ENCODE measurements at regions not wholly inside any gene's neighbourhood (a gene's known extent, or its start where the extent isn't known, plus 50 kb on each side); places are given as distances from the start of the nearest gene placed in this dataset.
A peak's percentile ranks its signal among the peaks of the same experiment; 100 is the strongest.

DNA sequence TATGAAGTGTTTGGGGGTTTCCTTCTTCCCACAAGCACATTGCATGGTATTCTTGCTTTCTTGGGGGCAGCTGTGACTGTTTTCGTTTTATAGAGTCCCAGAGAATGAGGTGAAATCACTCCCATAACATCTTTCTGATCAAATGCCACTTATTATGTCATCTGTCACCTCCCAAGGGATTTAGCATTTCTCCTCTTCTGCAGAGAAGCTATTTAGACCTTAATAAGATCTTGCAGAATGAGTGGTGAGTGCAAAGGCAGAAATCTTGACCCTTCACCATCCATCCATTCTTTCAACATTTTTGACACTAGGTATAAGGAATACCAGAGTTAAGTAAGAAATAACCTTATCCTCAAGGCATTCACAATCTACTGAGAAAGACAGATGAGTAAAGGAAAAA, 318.6 kb upstream of the POU3F1 start:
- Mint-ChIP-seq H3K4me1 (ENCODE audit: unreplicated experiment) (no peaks in the 10 kb centered on the region), H3K27me3 (ENCODE audit: unreplicated experiment) (peaks cover 42% of the 10 kb centered on the region), H3K36me3 (ENCODE audit: unreplicated experiment) (no peaks in the 10 kb centered on the region), H3K9me3 (ENCODE audit: unreplicated experiment) (no peaks in the 10 kb centered on the region), H3K4me3 (ENCODE audit: unreplicated experiment) (no peak overlapping the region), H3K27ac (ENCODE audit: unreplicated experiment) (no peak overlapping the region)
- TF ChIP-seq, protein P1, sequence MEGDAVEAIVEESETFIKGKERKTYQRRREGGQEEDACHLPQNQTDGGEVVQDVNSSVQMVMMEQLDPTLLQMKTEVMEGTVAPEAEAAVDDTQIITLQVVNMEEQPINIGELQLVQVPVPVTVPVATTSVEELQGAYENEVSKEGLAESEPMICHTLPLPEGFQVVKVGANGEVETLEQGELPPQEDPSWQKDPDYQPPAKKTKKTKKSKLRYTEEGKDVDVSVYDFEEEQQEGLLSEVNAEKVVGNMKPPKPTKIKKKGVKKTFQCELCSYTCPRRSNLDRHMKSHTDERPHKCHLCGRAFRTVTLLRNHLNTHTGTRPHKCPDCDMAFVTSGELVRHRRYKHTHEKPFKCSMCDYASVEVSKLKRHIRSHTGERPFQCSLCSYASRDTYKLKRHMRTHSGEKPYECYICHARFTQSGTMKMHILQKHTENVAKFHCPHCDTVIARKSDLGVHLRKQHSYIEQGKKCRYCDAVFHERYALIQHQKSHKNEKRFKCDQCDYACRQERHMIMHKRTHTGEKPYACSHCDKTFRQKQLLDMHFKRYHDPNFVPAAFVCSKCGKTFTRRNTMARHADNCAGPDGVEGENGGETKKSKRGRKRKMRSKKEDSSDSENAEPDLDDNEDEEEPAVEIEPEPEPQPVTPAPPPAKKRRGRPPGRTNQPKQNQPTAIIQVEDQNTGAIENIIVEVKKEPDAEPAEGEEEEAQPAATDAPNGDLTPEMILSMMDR (IDR thresholded peaks at IDR 0.05): no peak
- no peak for DNase-seq (ENCODE audit: extremely low spot score, unreplicated experiment)

DNA sequence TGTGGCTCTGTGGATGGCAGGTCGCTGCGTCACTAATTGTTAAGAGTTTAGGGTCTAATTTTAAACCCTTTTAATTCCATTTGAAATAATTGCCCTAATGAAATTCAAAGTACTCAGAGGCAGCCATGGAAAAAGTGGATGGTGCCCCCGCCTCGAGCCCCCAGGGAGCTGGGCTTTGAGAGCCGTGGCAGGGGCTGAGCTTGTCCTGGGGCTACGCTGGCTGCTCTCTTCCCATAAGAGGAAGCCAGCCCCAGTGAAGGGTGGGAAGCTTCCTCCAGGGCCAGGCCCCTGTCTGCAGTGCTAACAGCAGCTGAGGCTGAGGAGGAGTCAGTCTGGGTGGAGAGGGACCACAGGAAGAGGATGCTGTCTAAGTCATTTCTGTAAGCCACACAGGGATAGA, 315.0 kb upstream of the POU3F1 start:
- Mint-ChIP-seq H3K4me3 (ENCODE audit: unreplicated experiment) (no peak overlapping the region), H3K27me3 (ENCODE audit: unreplicated experiment) (peaks cover 18% of the 10 kb centered on the region), H3K9me3 (ENCODE audit: unreplicated experiment) (no peaks in the 10 kb centered on the region), H3K4me1 (ENCODE audit: unreplicated experiment) (no peaks in the 10 kb centered on the region), H3K36me3 (ENCODE audit: unreplicated experiment) (no peaks in the 10 kb centered on the region), H3K27ac (ENCODE audit: unreplicated experiment) (no peak overlapping the region)
- TF ChIP-seq, protein P1 (IDR thresholded peaks at IDR 0.05): no peak
- no peak for DNase-seq (ENCODE audit: extremely low spot score, unreplicated experiment)

DNA sequence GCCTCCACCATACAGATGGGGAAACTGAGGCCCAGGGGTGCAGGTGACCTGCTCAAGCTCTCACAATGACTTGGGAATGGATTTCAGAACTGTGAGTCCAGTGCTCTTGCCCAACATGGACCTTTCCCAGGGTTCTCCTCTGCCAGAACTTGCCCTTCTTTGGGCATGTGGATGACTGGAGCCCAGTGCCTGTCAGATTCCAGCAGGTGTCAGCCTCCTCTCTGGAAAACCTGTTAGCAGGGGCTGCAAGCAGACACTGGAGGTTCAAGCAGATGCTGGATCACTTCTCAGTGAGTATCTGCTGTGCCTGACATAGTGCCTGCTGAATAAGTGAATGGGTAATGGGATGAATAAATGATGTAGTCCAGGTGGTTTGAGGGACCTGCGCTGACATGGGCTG, 314.2 kb upstream of the POU3F1 start:
- H3K27me3 Mint-ChIP-seq (ENCODE audit: unreplicated experiment): peaks cover 16% of the 10 kb centered on the region
- no peaks in the 10 kb centered on the region for H3K9me3 Mint-ChIP-seq (ENCODE audit: unreplicated experiment)
- H3K4me3 Mint-ChIP-seq (ENCODE audit: unreplicated experiment): no peak overlapping the region
- TF ChIP-seq, protein P1 (IDR thresholded peaks at IDR 0.05): peak; percentile 17
- no peak overlapping the region for H3K27ac Mint-ChIP-seq (ENCODE audit: unreplicated experiment)
- H3K36me3 Mint-ChIP-seq (ENCODE audit: unreplicated experiment): no peaks in the 10 kb centered on the region
- no peaks in the 10 kb centered on the region for H3K4me1 Mint-ChIP-seq (ENCODE audit: unreplicated experiment)
- DNase-seq (ENCODE audit: extremely low spot score, unreplicated experiment): no peak

DNA sequence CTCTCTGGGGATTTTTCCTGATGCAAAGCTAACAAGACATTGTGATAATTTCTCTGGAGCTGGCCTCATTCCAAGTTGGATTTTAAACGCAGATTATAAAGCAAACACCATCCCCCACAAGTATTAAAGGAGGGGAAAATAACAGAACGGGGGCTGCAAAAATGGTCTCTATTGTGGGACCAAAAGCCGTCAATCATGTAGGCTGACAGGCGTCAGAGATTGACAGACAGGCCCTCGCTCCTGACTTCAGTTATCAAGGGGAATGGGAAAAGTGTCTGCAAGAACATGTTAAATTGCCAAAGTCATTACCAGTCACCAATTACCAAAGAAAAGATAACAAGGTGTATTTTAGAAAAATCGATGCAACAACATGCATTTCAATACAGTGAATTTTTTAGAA, 307.4 kb upstream of the POU3F1 start:
- H3K4me3 Mint-ChIP-seq (ENCODE audit: unreplicated experiment): no peak overlapping the region
- H3K27me3 Mint-ChIP-seq (ENCODE audit: unreplicated experiment): peaks cover 5% of the 10 kb centered on the region
- TF ChIP-seq, protein P1 (IDR thresholded peaks at IDR 0.05): no peak
- no peak overlapping the region for H3K27ac Mint-ChIP-seq (ENCODE audit: unreplicated experiment)
- no peak for DNase-seq (ENCODE audit: extremely low spot score, unreplicated experiment)
- no peaks in the 10 kb centered on the region for H3K9me3 Mint-ChIP-seq (ENCODE audit: unreplicated experiment)
- H3K4me1 Mint-ChIP-seq (ENCODE audit: unreplicated experiment): no peaks in the 10 kb centered on the region
- H3K36me3 Mint-ChIP-seq (ENCODE audit: unreplicated experiment): no peaks in the 10 kb centered on the region

DNA sequence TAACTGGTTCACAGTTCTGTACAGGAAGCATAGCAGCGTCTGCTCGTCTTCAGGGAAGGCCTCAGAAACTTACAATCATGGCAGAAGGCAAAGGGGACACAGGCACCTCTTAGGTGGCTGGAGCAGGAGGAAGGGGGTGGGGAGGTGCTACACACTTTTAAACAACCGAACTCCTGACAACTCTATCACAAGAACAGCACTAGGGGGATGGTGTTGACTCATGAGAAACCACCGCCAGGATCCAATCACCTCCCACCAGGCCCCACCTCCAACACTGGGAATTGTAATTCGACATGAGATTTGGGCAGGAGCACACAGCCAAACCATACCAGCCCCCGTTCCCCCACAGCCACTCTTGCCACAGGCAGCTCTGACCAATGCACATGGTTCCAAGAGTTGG, 306.3 kb upstream of the POU3F1 start:
- Mint-ChIP-seq H3K9me3 (ENCODE audit: unreplicated experiment) (no peaks in the 10 kb centered on the region), H3K36me3 (ENCODE audit: unreplicated experiment) (no peaks in the 10 kb centered on the region), H3K27me3 (ENCODE audit: unreplicated experiment) (peaks cover 12% of the 10 kb centered on the region), H3K27ac (ENCODE audit: unreplicated experiment) (no peak overlapping the region), H3K4me3 (ENCODE audit: unreplicated experiment) (no peak overlapping the region), H3K4me1 (ENCODE audit: unreplicated experiment) (no peaks in the 10 kb centered on the region)
- DNase-seq (ENCODE audit: extremely low spot score, unreplicated experiment): no peak
- TF ChIP-seq, protein P1 (IDR thresholded peaks at IDR 0.05): no peak

All from osteocyte (in vitro differentiated cells).